Central memory CD8-positive, alpha-beta T cell (primary cell): ENCODE measurements at regions not wholly inside any gene's neighbourhood (a gene's known extent, or its start where the extent isn't known, plus 50 kb on each side); places are given as distances from the start of the nearest gene placed in this dataset.

Experiments
- ATAC-seq: fragments of 150-1000 bp; cut with Tn5 transposase; replicated peaks from 2 replicates; pipeline ENCODE4 v1.10.0; 2022; ENCODE audit warnings: mild to moderate bottlenecking, moderate FRiP score, moderate number of reproducible peaks; ENCODE audit not compliant: poor library complexity, severe bottlenecking; ENCODE audit errors: extremely low read depth
- DNase-seq, 2 donors: peaks; one replicate each; pipeline ENCODE4 v3.0.0; 2021; ENCODE audit warnings: low spot score in 2 of 2
- H3K27ac Mint-ChIP-seq: one replicate; pipeline ENCODE4 v1.8.0; 2022; ENCODE audit warnings: low read depth, mild to moderate bottlenecking, moderate library complexity, mixed read lengths
- H3K27me3 Mint-ChIP-seq: one replicate; pipeline ENCODE4 v1.8.0; 2022; ENCODE audit warnings: mixed read lengths
- H3K36me3 Mint-ChIP-seq: one replicate; pipeline ENCODE4 v1.8.0; 2022; ENCODE audit warnings: mild to moderate bottlenecking, moderate library complexity, mixed read lengths; ENCODE audit not compliant: insufficient read depth
- H3K4me1 Mint-ChIP-seq: one replicate; pipeline ENCODE4 v1.8.0; 2022; ENCODE audit warnings: mixed read lengths
- H3K4me3 Mint-ChIP-seq: one replicate; pipeline ENCODE4 v1.8.0; 2022; ENCODE audit warnings: mild to moderate bottlenecking, moderate library complexity, mixed read lengths
- H3K9me3 Mint-ChIP-seq: one replicate; pipeline ENCODE4 v1.8.0; 2022; ENCODE audit warnings: mixed read lengths

DNA sequence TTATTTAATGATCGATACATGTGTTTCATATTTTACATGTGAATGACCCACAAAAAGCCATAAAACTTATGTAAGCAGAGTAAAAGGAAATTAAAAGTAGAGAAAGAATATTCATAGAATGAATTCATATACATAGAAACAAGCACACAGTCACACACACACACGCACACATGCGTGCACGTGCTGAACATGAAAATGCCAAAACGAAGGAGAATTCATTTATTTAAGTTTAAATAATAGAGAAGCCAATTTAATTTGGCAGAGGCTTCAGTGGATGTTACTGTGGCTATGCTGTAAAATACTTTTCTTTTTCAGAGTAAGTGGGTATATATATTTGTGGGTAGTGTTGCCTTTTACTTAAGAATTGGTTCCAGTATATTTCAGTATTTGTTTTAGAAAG, 145.0 kb upstream of the C21orf91 start:
- H3K36me3 Mint-ChIP-seq: no peaks in the 10 kb centered on the region
- no peaks in the 10 kb centered on the region for H3K4me1 Mint-ChIP-seq
- ATAC-seq (no peak), DNase-seq (no peak)
- no peak overlapping the region for H3K4me3 Mint-ChIP-seq
- H3K27ac Mint-ChIP-seq: no peak overlapping the region
- no peaks in the 10 kb centered on the region for H3K9me3 Mint-ChIP-seq
- peaks cover 11% of the 10 kb centered on the region for H3K27me3 Mint-ChIP-seq

DNA sequence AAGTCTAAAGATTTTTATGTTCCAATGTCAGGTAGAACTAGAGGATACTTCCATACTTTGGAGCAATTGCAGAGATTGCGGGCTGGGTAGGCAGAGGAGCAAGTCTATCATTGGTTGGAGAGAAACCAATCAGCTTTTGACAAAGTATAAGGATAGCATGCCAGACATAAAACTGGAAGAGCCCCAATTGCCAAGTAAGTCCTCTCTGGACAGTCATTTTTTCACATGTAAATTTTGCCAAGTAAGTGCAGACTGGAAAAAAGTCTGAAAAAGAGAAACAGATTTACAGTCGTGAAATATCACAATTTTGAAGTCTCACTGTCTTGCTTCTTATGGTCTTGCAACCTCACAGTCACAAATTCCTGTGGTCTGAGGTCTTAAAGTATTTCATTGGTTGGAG, 131.4 kb upstream of the C21orf91 start:
- no peaks in the 10 kb centered on the region for H3K4me1 Mint-ChIP-seq

DNA sequence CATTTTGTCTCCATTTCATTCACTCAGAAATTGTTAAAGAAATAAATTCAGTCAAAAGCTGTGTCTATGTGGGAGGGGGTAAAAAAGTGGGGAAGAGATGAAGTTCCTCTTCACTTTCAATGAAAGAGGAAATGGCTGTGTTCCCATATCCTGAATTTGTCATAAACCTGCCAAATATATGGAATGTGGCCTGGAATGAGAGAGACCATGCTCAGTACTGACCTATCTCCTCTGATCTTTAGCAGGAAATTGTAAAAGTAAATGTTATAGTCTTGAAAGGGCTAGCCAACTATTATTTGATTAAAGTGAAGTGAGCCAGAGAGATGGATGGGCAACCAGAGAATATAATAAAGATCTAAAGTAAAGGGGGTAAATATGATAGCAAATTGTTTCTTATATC, 130.3 kb upstream of the C21orf91 start:
- ATAC-seq (no peak), DNase-seq (no peak)
- Mint-ChIP-seq H3K4me3 (no peak overlapping the region), H3K4me1 (no peaks in the 10 kb centered on the region), H3K27ac (no peak overlapping the region), H3K27me3 (peaks cover 20% of the 10 kb centered on the region), H3K9me3 (peaks cover 6% of the 10 kb centered on the region), H3K36me3 (no peaks in the 10 kb centered on the region)

More for the DNA sequence above, 131.4 kb upstream of the C21orf91 start:
- peaks cover 20% of the 10 kb centered on the region for H3K27me3 Mint-ChIP-seq
- no peak overlapping the region for H3K27ac Mint-ChIP-seq
- peaks cover 2% of the 10 kb centered on the region for H3K9me3 Mint-ChIP-seq
- H3K4me3 Mint-ChIP-seq: no peak overlapping the region
- H3K36me3 Mint-ChIP-seq: no peaks in the 10 kb centered on the region
- DNase-seq (no peak), ATAC-seq (no peak)

DNA sequence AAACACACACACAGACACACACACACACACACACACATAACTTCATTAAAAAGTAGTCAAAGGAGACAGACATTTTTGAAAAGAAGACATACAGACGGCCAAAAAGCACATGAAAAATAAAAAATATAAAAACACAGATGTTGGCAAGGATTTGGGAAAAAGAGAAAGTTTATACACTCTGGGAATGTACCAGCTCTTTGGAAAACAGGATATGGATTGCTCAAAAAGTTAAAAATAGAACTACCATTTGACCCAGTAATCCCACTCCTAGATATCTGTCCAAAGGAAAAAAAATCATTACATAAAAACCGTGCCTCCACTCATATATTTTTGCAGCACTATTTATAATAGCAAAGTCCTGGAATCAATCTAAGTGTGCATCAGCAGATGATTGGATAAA, 128.4 kb upstream of the C21orf91 start:
- Mint-ChIP-seq H3K4me3 (no peak overlapping the region), H3K27me3 (peaks cover 20% of the 10 kb centered on the region), H3K36me3 (no peaks in the 10 kb centered on the region), H3K4me1 (no peaks in the 10 kb centered on the region), H3K9me3 (peaks cover 11% of the 10 kb centered on the region), H3K27ac (no peak overlapping the region)
- DNase-seq (no peak), ATAC-seq (no peak)

DNA sequence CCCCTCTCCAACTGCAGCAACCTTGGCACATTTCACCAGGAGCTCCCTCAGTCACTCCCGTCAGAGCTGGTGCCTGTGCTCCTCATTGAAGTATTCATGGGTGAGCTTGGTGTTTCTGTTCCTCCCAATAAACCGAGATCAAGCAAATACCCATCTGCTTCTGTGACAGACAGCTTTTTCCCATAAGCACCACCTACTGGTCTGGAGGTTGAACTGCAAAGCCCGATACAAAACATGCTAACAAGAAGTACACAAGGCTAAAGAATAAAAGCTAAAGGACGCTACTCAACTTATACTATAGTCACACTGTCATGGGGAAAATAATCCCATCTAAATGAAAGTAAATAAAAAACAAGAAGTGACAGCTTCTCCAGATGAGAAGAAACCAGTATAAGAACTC, 111.9 kb upstream of the C21orf91 start:
- Mint-ChIP-seq H3K4me1 (no peaks in the 10 kb centered on the region), H3K36me3 (no peaks in the 10 kb centered on the region), H3K27me3 (peaks cover 17% of the 10 kb centered on the region), H3K9me3 (no peaks in the 10 kb centered on the region), H3K4me3 (peak overlapping the region; percentile 54), H3K27ac (no peak overlapping the region)
- no peak for ATAC-seq
- DNase-seq: no peak

DNA sequence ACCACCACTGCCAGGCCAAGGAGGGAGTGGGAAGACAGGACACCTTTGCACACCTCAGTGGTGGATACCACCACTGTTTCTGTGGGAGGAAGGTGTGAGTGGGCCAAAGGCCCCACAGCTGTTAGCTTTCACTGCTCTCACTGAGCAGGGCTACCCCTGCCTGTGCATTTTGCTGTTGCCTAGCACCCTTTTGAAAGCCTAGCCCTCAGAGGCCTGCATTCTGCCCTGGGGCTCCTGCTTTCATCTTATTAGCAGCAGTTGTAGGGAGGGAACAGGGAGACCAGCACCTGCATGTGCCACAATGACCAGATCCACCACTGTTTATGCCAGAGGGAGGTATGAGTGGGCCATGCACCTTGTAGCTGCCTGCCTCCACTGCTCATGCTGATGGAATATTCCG, 110.9 kb upstream of the C21orf91 start:
- H3K9me3 Mint-ChIP-seq: no peaks in the 10 kb centered on the region
- H3K36me3 Mint-ChIP-seq: no peaks in the 10 kb centered on the region
- peaks cover 2% of the 10 kb centered on the region for H3K4me1 Mint-ChIP-seq
- no peak overlapping the region for H3K27ac Mint-ChIP-seq
- ATAC-seq (no peak), DNase-seq (no peak)
- no peak overlapping the region for H3K4me3 Mint-ChIP-seq
- H3K27me3 Mint-ChIP-seq: peaks cover 17% of the 10 kb centered on the region

DNA sequence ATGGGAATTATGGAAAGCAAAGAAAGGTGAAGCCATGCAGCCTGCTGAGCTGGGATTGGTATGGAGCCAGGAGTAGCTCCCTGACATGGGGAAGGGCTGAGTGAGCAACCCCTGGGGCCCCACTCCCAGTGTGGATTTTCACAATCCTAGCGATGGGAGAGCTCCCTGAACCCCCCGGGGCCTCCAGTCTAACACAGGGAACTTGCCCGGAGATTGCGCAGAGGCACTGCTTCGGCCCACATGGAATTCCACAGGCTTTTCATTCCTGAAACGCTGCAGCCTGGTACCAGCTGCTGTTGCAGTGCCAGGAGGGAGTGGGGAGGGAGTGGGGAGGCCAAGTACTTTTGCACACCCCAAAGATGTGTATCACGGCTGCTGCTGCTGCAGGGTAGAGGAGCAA, 110.4 kb upstream of the C21orf91 start:
- Mint-ChIP-seq H3K36me3 (no peaks in the 10 kb centered on the region), H3K27ac (no peak overlapping the region), H3K4me3 (no peak overlapping the region), H3K4me1 (peaks cover 6% of the 10 kb centered on the region), H3K9me3 (no peaks in the 10 kb centered on the region), H3K27me3 (peaks cover 17% of the 10 kb centered on the region)
- ATAC-seq (no peak), DNase-seq (no peak)

DNA sequence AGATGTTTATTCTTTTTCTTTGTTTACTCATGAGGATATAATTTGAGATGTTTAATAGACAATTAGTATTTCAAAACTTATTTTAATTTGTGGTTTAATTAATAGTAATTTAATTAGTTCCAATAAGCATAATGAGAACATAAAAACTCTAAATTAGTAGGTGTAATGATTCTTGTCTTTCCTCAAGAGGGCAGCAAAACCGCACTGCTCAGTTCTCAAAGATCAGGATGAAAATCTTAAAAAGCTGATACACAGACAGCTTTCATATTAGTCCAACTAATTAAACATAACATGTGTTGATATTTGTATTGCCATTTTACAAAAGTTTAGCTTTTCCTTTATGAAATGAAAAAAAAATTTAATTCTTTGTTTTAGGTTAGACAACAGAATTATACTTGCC, 106.7 kb upstream of the C21orf91 start:
- no peaks in the 10 kb centered on the region for H3K9me3 Mint-ChIP-seq

DNA sequence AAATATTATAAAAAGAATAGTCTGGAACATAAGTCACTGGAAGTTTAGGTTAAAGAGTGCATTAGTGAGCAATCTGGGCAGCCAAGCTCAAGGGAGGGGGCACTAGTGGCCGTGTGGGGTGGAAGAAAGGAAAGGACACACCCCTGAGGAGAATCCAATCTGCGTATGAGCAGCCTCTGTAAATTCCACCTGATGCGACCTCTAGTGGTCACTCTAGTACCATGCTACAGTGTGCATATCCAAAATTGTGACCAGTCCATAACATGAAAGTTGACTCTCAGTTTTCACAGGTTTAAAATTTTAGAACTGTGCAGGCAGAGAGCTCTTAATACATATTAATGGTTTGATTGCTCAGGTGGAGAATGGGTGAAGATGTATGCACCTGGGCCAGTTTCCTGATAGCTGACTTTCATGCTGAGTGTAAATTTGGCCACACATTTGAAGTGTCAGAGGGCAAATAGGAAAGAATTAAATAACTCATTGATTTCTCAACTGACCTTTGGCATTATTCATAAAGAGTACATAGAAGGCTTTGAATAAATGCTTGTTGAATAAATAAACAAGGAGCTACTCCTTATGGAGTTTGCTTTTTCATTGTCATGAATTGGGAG, 105.9 kb upstream of the C21orf91 start:
- Mint-ChIP-seq H3K27ac (no peak overlapping the region), H3K27me3 (no peaks in the 10 kb centered on the region), H3K4me1 (peaks cover 6% of the 10 kb centered on the region), H3K4me3 (no peak overlapping the region), H3K9me3 (peaks cover 4% of the 10 kb centered on the region), H3K36me3 (no peaks in the 10 kb centered on the region)
- DNase-seq (peak in 1 of 2 donors; percentile 36), ATAC-seq (peak; percentile 89)

More for the DNA sequence above, 106.7 kb upstream of the C21orf91 start:
- no peaks in the 10 kb centered on the region for H3K27me3 Mint-ChIP-seq
- DNase-seq (no peak), ATAC-seq (no peak)
- H3K4me3 Mint-ChIP-seq: no peak overlapping the region
- no peaks in the 10 kb centered on the region for H3K36me3 Mint-ChIP-seq
- no peak overlapping the region for H3K27ac Mint-ChIP-seq
- peaks cover 6% of the 10 kb centered on the region for H3K4me1 Mint-ChIP-seq

DNA sequence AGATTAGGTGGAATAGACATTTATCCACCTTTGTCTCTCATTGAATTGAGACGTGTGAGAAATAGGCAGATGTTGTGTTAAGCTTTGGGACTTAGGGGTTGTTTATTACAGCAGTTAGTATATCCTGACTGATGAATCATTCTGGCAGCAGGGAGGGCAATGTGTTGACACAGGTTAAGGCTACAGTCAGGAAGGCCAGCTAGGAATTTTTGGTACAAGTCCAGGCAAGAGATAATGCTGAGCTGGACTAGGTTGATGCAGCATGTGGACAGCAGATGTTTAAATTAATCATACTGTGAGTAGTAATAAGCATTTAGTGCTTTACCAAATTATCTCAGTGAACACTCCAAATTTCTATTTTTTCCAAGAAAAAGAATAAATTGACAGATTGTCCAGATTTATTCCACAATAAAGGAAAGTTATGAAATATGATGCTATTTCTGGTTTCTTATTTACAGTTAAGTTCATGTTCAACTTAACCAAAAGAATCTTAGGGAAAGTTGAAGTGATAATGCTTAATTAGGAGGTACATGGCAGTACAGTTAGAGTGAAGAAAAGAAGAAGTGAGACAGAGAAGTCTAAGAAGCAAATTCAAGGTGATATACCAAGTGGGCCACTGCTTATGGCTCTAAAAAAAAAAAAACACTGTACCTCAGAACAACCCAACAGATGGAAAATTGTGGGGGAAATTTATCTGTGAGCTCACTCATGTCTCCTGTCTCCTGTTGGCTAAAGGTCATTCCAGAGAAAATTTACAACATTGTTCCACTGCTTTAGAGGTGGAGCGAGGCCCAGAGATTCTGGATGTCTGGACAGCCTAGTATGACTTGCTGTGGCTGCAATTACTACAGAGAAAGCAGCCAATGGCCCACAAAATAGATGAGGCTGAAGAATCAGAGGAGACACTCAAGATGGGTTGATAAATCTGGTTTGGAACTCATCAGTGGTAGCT, 102.7 kb upstream of the C21orf91 start:
- no peak overlapping the region for H3K4me3 Mint-ChIP-seq
- H3K9me3 Mint-ChIP-seq: peaks cover 7% of the 10 kb centered on the region
- no peak for ATAC-seq
- H3K27ac Mint-ChIP-seq: no peak overlapping the region
- H3K4me1 Mint-ChIP-seq: peaks cover 6% of the 10 kb centered on the region
- no peak for DNase-seq
- H3K27me3 Mint-ChIP-seq: no peaks in the 10 kb centered on the region
- no peaks in the 10 kb centered on the region for H3K36me3 Mint-ChIP-seq

DNA sequence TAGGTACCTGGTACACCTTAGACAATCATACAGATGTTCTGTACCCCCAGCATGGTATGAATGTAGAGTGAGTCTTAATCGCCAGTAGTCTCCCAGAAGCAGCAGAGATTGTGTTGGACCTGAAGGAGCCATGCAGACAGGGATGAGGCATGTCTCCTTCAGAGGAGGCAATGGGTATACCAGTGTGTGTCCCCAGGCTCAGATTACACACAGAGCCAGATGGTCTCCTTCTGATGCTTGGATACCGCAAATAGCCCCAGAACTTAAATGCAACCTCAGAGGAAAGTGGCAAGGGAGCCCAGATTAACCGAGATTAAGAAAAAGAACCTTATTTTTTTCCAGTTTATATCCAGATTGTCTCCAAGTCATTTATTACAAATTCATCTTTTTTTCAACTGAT, 96.8 kb upstream of the C21orf91 start:
- Mint-ChIP-seq H3K4me3 (no peak overlapping the region), H3K27me3 (peaks cover 33% of the 10 kb centered on the region), H3K4me1 (no peaks in the 10 kb centered on the region), H3K27ac (no peak overlapping the region), H3K9me3 (peaks cover 7% of the 10 kb centered on the region), H3K36me3 (no peaks in the 10 kb centered on the region)
- DNase-seq: no peak
- no peak for ATAC-seq

DNA sequence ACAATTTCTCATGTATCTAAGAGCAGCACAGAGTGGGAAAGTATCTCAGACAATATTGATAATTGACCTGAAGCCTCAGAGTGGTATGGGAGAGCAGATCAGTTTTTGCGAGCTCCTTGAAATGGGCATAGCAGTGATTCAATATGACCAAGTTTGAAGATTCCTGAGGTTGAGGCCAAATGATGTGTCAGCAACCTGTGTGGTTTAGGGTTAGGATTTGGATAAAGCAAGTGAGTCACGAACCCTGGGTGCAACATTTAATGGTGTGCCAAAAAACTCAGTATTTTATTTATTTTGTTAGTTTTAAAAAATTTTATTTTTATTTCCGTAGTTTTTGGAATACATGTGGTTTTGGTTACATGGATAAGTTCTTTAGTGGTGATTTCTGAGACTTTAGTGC, 92.5 kb upstream of the C21orf91 start:
- H3K27me3 Mint-ChIP-seq: peaks cover 33% of the 10 kb centered on the region
- no peak overlapping the region for H3K27ac Mint-ChIP-seq
- H3K4me3 Mint-ChIP-seq: no peak overlapping the region
- no peak for DNase-seq
- H3K36me3 Mint-ChIP-seq: no peaks in the 10 kb centered on the region
- ATAC-seq: no peak
- H3K4me1 Mint-ChIP-seq: no peaks in the 10 kb centered on the region
- no peaks in the 10 kb centered on the region for H3K9me3 Mint-ChIP-seq
